ENCODE measurements at regions not wholly inside any gene's neighbourhood (a gene's known extent, or its start where the extent isn't known, plus 50 kb on each side); places are given as distances from the start of the nearest gene placed in this dataset.

DNA sequence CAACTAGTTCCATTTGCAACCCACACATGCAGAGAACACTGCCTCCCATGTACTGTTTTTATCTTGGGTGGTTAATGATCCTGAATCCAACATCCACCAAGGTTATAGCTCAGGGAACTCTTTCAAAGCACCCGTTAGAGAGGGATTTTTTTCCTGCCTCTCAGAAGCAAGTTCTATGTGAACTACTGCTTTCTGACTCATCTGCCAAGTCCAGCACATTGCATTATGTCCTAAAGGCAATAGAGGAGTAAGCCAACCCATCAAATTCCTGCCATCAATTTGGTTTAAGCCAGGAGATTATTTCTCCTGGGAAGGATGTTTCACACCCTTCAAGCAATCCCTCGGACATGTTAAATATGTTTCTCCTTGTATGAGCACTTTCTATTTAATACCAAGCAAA is 334.5 kb downstream of the GASK1B start:
- intact Hi-C loops (cut with DNase I) = no loop called here
- no peak overlapping the region for H3K4me3 ChIP-seq
- WGBS, 2 donors = 3 to 35% methylated on average over 2 of the region's 2 CpGs
- no peaks in the 10 kb centered on the region for H3K36me3 ChIP-seq
- no peaks in the 10 kb centered on the region for H3K9me3 ChIP-seq
- DNase-seq = no peak
- TF ChIP-seq POLR2A (IDR thresholded peaks at IDR 0.05) = no peak
- TF ChIP-seq, protein P1, sequence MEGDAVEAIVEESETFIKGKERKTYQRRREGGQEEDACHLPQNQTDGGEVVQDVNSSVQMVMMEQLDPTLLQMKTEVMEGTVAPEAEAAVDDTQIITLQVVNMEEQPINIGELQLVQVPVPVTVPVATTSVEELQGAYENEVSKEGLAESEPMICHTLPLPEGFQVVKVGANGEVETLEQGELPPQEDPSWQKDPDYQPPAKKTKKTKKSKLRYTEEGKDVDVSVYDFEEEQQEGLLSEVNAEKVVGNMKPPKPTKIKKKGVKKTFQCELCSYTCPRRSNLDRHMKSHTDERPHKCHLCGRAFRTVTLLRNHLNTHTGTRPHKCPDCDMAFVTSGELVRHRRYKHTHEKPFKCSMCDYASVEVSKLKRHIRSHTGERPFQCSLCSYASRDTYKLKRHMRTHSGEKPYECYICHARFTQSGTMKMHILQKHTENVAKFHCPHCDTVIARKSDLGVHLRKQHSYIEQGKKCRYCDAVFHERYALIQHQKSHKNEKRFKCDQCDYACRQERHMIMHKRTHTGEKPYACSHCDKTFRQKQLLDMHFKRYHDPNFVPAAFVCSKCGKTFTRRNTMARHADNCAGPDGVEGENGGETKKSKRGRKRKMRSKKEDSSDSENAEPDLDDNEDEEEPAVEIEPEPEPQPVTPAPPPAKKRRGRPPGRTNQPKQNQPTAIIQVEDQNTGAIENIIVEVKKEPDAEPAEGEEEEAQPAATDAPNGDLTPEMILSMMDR (IDR thresholded peaks at IDR 0.05) = no peak
- H3K4me1 ChIP-seq = no peaks in the 10 kb centered on the region
- no peaks in the 10 kb centered on the region for H3K27me3 ChIP-seq
- H3K27ac ChIP-seq = no peak overlapping the region

DNA sequence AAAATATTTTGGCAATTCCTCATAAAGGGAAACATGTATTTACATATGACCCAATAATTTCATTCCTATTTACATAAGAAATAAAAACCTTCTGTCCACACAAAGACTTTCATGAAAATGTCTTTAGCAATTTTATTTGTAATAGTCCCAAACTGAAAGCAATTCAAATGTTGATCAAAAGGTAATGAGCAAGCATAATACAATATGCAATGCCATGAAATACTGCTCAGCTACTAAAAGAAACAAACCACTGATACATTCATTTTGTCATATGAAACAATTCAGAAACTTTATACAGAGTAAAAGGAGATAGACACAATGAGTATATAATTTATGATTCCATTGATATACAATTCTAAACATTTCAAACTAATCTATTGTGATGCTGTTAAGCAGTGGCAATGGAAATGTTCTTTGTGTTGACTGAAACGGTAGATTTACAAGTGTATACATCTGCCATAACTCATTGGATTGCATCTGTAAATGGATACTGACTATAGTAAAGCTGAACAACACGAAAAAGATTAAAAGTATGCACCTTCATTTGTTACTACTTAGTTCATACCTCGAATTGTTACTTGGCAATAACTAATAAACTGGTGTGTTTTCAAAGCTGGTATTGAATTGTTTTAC is 335.6 kb downstream of the GASK1B start:
- 52 to 54% methylated on average over 3 of the region's 3 CpGs for WGBS, 2 donors
- Histone ChIP-seq H3K36me3 (no peaks in the 10 kb centered on the region), H3K27ac (no peak overlapping the region), H3K4me3 (no peak overlapping the region), H3K4me1 (no peaks in the 10 kb centered on the region), H3K9me3 (no peaks in the 10 kb centered on the region), H3K27me3 (no peaks in the 10 kb centered on the region)
- TF ChIP-seq, protein P1 (IDR thresholded peaks at IDR 0.05) = no peak
- TF ChIP-seq POLR2A (IDR thresholded peaks at IDR 0.05) = no peak
- intact Hi-C loops (cut with DNase I) = no loop called here
- no peak for DNase-seq

DNA sequence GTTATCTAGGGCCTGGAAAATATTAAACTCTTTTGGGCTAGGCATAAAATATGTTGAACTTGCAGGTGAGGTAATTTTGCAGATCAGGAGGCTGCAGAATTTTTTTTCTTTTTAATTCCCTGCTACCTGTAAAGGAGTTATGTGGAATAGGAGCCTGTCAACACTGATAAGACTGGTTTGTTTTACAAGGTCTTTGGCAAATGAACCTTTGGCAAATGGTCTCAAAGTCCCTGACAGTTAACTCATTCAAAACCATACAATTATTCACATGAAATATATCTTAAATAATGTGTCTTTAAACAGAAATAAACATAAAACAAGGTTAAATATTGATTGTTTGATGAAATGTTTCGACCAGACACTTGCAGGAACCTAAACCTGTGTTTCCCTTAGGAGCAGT is 340.2 kb downstream of the GASK1B start:
- H3K4me1 ChIP-seq = no peaks in the 10 kb centered on the region
- WGBS, 2 donors = 39 to 52% methylated on average over 1 of the region's 1 CpG
- intact Hi-C loops (cut with DNase I) = no loop called here
- H3K27ac ChIP-seq = no peak overlapping the region
- no peak overlapping the region for H3K4me3 ChIP-seq
- no peaks in the 10 kb centered on the region for H3K27me3 ChIP-seq
- DNase-seq = no peak
- H3K36me3 ChIP-seq = no peaks in the 10 kb centered on the region
- no peaks in the 10 kb centered on the region for H3K9me3 ChIP-seq
- no peak for TF ChIP-seq POLR2A (IDR thresholded peaks at IDR 0.05)
- TF ChIP-seq, protein P1 (IDR thresholded peaks at IDR 0.05) = no peak

DNA sequence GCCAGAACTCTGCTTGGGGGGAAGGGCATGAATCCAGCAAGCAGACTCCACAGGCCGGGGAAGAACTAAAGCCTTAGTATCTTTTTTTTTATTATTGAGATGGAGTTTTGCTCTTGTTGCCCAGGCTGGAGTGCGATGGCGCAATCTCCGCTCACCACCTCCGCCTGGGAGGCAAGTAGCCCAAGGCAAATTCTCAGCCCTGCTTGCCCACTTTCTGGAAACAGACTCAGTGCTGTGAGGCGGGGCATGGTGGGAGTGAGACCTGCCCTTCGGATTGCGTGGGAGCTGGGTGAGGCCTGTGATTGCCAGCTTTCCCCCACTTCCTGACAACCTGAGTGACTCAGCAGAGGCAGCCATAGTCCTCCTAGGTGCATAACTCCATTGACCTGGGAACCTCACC is 348.8 kb downstream of the GASK1B start:
- Histone ChIP-seq H3K9me3 (no peaks in the 10 kb centered on the region), H3K27me3 (no peaks in the 10 kb centered on the region), H3K27ac (no peak overlapping the region), H3K36me3 (no peaks in the 10 kb centered on the region), H3K4me1 (no peaks in the 10 kb centered on the region), H3K4me3 (no peak overlapping the region)
- 76 to 82% methylated on average over 2 to 4 of the region's 8 CpGs for WGBS, 2 donors
- no peak for DNase-seq
- intact Hi-C loops (cut with DNase I) = no loop called here
- TF ChIP-seq, protein P1 (IDR thresholded peaks at IDR 0.05) = no peak
- TF ChIP-seq POLR2A (IDR thresholded peaks at IDR 0.05) = no peak

DNA sequence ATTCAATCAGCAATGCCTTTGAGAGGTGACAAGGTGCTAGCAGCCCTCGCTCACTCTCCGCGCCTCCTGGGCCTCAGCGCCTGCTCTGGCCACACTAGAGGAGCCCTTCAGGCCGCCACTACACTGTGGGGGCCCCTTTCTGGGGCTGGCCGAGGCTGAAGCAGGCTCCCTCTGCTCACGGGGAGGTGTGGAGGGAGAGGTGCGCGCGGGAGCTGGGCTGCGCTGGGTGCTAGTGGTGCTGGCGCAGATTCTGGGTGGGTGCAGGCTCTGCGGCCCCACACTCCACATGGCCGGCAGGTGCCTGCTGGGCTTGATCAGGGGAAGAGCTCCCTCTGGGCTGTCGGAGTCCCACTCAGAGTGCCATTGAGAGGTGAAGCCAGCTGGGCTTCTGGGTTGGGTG is 351.0 kb downstream of the GASK1B start:
- intact Hi-C loops (cut with DNase I) = no loop called here
- Histone ChIP-seq H3K27me3 (no peaks in the 10 kb centered on the region), H3K27ac (no peak overlapping the region), H3K9me3 (no peaks in the 10 kb centered on the region), H3K4me3 (no peak overlapping the region), H3K4me1 (no peaks in the 10 kb centered on the region), H3K36me3 (no peaks in the 10 kb centered on the region)
- TF ChIP-seq POLR2A (IDR thresholded peaks at IDR 0.05) = no peak
- TF ChIP-seq, protein P1 (IDR thresholded peaks at IDR 0.05) = no peak
- WGBS, 2 donors = 40 to 82% methylated on average over 1 to 3 of the region's 15 CpGs
- no peak for DNase-seq

Data from esophagus squamous epithelium (tissue), 5 donors.